Central memory CD8-positive, alpha-beta T cell (primary cell): ENCODE measurements at regions not wholly inside any gene's neighbourhood (a gene's known extent, or its start where the extent isn't known, plus 50 kb on each side); places are given as distances from the start of the nearest gene placed in this dataset.
"Not testable (repeated sequence)": the region's sequence is repeated elsewhere in the genome, so short reads cannot be mapped to it uniquely, and the experiment has no call there.

Experiments
- ATAC-seq: fragments of 150-1000 bp; cut with Tn5 transposase; replicated peaks from 2 replicates; pipeline ENCODE4 v1.10.0; 2022; ENCODE audit warnings: mild to moderate bottlenecking, moderate FRiP score, moderate number of reproducible peaks; ENCODE audit not compliant: poor library complexity, severe bottlenecking; ENCODE audit errors: extremely low read depth
- DNase-seq, 2 donors: peaks; one replicate each; pipeline ENCODE4 v3.0.0; 2021; ENCODE audit warnings: low spot score in 2 of 2
- H3K27ac Mint-ChIP-seq: one replicate; pipeline ENCODE4 v1.8.0; 2022; ENCODE audit warnings: low read depth, mild to moderate bottlenecking, moderate library complexity, mixed read lengths
- H3K27me3 Mint-ChIP-seq: one replicate; pipeline ENCODE4 v1.8.0; 2022; ENCODE audit warnings: mixed read lengths
- H3K36me3 Mint-ChIP-seq: one replicate; pipeline ENCODE4 v1.8.0; 2022; ENCODE audit warnings: mild to moderate bottlenecking, moderate library complexity, mixed read lengths; ENCODE audit not compliant: insufficient read depth
- H3K4me1 Mint-ChIP-seq: one replicate; pipeline ENCODE4 v1.8.0; 2022; ENCODE audit warnings: mixed read lengths
- H3K4me3 Mint-ChIP-seq: one replicate; pipeline ENCODE4 v1.8.0; 2022; ENCODE audit warnings: mild to moderate bottlenecking, moderate library complexity, mixed read lengths
- H3K9me3 Mint-ChIP-seq: one replicate; pipeline ENCODE4 v1.8.0; 2022; ENCODE audit warnings: mixed read lengths

DNA sequence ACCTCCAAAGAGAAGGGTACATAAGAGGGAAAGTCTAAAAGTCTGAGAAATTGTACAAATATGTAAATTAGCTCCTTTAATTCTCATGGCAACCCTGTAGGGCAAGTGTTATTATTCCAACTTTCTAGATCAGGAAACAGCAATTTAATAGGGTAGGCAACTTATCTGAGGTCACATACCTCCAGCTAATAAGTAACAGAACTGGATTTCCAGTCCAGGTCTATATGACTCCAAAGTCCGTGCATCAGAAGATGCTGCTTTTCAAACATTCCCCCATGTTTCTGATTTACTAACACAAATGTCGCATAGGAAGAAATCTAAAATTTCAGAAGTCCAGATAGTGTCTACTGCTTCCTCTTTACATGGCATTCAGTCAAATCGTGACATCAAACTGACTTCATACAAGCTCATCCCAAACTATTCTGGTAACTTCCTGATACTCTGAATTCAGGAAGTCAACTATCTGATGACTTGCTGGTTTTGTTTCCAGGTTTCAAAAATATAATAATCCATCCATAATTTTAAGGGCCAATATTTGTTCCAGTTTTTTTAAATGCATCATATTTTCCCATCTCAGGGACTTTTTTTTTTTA lies 419.3 kb upstream of the ACVR2A start:
- Mint-ChIP-seq H3K4me3 (no peak overlapping the region), H3K27ac (no peak overlapping the region), H3K4me1 (no peaks in the 10 kb centered on the region), H3K9me3 (no peaks in the 10 kb centered on the region), H3K27me3 (no peaks in the 10 kb centered on the region), H3K36me3 (no peaks in the 10 kb centered on the region)
- no peak for ATAC-seq
- DNase-seq: no peak

DNA sequence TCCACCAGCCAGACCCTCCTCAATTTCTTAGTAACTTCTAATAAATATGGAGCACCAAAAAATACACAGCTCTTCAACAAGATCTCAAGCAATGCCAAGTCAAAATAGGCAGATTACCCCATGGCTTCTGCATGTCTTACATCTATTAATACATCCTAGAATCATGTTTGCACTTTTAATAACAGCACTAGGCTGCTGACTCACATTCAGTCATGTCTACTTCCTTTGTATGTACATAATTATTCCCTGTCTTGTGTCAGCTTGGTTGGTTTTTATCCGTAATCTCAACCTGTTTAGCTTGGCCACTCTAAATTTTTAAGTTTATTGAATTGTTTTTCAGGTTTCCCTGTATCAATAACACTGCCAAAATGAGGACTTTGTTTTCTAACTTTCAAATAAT lies 420.1 kb upstream of the ACVR2A start:
- no peaks in the 10 kb centered on the region for H3K4me1 Mint-ChIP-seq
- no peaks in the 10 kb centered on the region for H3K27me3 Mint-ChIP-seq
- H3K27ac Mint-ChIP-seq: no peak overlapping the region
- no peak overlapping the region for H3K4me3 Mint-ChIP-seq
- ATAC-seq (no peak), DNase-seq (no peak)
- H3K36me3 Mint-ChIP-seq: no peaks in the 10 kb centered on the region
- no peaks in the 10 kb centered on the region for H3K9me3 Mint-ChIP-seq

DNA sequence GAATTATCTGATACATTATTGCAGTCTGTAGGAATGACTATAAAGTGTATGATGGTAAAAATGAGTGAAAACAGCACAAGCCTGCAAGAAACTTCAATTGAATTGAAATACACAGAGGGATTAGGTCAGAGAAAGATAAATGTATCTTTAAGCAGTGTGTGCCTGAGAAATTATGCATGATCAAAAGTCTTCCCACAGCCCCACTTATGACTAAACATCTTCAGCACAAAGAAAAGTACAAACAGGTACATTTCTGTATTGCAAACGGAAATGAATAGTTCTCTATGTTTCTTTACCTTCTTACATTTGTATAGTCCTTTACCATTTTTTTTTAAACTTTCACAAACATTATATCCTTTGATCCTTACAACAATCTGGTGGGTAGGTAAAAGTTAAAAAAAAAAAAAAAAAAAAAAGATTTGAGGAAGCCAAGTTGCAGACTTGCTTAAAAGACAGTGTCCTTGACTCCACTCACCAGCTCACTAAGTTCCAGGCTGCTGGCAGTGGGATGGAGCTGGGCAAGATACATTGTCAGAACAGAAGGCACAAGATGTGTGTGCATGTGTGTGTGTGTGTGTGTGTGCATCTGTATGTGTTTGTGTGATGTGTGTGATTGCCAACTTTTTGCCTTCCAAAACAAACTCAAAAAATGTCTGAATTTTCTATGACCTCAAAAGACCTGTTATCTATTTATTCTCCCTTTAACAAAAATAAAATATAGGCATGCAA lies 423.7 kb upstream of the ACVR2A start:
- H3K4me1 Mint-ChIP-seq: no peaks in the 10 kb centered on the region
- ATAC-seq: no peak
- no peak overlapping the region for H3K27ac Mint-ChIP-seq

DNA sequence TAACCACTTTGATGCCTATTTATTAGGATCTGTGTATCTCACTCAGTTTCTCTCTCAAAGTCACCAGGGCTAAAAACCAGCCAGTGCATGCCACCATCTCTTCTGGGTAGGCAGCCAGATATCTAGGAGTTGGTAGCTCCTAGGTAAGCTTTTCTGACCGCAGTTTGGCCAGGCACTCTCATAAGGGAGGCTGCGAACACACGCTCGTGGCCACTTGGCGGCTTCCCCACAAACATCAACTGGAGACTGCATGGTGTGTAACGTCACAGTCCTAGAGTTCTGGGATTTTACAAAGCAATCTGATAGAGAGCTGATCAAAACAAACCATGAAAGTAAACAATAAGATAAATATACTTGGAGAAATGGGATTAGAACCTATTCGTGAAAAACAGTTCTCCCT lies 424.3 kb upstream of the ACVR2A start:
- H3K27ac Mint-ChIP-seq: no peak overlapping the region
- no peak for DNase-seq
- no peaks in the 10 kb centered on the region for H3K4me1 Mint-ChIP-seq
- H3K4me3 Mint-ChIP-seq: no peak overlapping the region
- H3K36me3 Mint-ChIP-seq: no peaks in the 10 kb centered on the region
- ATAC-seq: no peak
- H3K9me3 Mint-ChIP-seq: peaks cover 10% of the 10 kb centered on the region
- no peaks in the 10 kb centered on the region for H3K27me3 Mint-ChIP-seq

More for the DNA sequence above, 423.7 kb upstream of the ACVR2A start:
- DNase-seq: no peak
- H3K36me3 Mint-ChIP-seq: no peaks in the 10 kb centered on the region
- peaks cover 10% of the 10 kb centered on the region for H3K9me3 Mint-ChIP-seq
- no peak overlapping the region for H3K4me3 Mint-ChIP-seq
- no peaks in the 10 kb centered on the region for H3K27me3 Mint-ChIP-seq

DNA sequence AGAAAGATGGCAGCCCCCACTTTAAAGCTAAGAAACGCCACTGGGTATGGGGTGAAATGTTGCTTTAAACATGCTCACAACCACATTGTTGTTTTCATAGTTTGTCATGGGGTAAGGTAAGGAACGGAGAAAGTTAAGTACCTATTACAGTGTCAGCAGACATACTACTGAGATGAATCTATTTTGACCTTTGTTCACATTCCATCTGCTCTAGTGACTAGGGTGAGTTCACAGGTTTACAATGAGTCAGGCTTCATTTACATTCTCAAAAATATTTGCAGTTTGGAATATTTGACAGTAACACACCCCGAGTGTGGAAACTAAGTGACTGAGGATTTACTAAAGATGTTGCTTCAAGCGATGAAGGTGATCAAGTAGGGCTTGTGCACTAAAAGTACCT lies 428.7 kb upstream of the ACVR2A start:
- Mint-ChIP-seq H3K27ac (no peak overlapping the region), H3K36me3 (peaks cover 3% of the 10 kb centered on the region), H3K9me3 (peaks cover 31% of the 10 kb centered on the region), H3K4me1 (no peaks in the 10 kb centered on the region), H3K27me3 (no peaks in the 10 kb centered on the region), H3K4me3 (no peak overlapping the region)
- ATAC-seq (no peak), DNase-seq (no peak)

DNA sequence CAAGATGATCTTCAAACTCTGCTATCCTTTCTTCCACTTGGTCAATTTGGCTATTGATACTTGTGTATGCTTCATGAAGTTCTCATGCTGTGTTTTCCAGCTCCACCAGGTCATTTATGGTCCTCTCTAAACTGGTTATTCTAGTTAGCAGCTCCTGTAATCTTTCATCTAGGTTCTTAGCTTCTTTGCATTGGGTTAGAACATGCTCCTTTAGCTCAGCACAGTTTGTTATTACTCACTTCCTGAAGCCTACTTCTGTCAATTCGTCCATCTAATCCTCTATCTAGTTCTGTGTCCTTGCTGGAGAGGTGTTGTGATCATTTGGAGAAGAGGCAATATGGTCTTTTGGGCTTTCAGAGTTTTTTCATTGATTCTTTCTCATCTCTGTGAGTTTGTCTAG lies 430.2 kb upstream of the ACVR2A start:
- H3K36me3 Mint-ChIP-seq, H3K4me3 Mint-ChIP-seq, H3K27ac Mint-ChIP-seq, H3K4me1 Mint-ChIP-seq, ATAC-seq, DNase-seq, H3K27me3 Mint-ChIP-seq: not testable (repeated sequence)
- peaks cover 31% of the 10 kb centered on the region for H3K9me3 Mint-ChIP-seq

DNA sequence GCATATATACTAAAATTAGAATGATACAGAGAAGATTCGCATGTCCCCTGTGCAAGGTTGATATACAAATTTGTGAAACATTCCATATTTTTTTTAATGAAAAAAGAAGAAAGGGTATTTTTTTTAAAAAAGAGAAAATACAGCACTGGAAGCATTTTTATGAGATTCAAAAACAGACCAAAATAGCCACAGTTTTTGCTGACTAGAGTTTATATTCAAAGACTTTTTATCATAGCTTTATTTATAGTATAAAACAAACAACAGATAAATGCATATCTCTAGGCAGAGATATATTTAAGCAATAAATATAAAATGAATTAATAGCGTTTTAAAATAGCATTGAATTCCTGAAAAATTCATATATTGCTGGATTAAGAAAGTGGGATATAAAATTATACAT lies 436.5 kb upstream of the ACVR2A start:
- no peak for DNase-seq
- Mint-ChIP-seq H3K27ac (no peak overlapping the region), H3K9me3 (peaks cover 12% of the 10 kb centered on the region), H3K36me3 (peaks cover 3% of the 10 kb centered on the region), H3K4me3 (no peak overlapping the region), H3K27me3 (no peaks in the 10 kb centered on the region), H3K4me1 (no peaks in the 10 kb centered on the region)
- no peak for ATAC-seq

DNA sequence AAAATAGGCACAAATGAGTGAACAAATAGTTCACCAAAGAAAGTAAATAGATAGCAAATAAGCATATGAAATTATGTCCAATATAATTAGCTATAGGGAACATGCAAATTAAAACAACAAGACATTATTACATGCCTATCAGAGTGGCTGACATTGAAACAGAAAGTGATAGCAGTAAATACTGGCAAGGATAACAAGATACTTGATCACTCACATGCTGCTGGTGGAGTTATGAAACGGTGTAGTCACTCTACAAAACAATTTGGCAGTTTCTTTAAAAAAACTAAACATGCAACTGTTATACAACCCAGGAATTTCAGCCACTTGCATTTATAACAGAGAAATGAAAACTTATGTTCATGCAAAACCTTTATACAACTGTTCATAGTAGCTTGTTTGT lies 439.2 kb upstream of the ACVR2A start:
- Mint-ChIP-seq H3K9me3 (peaks cover 12% of the 10 kb centered on the region), H3K4me1 (no peaks in the 10 kb centered on the region), H3K27me3 (no peaks in the 10 kb centered on the region), H3K4me3 (no peak overlapping the region), H3K36me3 (peaks cover 2% of the 10 kb centered on the region), H3K27ac (no peak overlapping the region)
- ATAC-seq: no peak
- DNase-seq: no peak

DNA sequence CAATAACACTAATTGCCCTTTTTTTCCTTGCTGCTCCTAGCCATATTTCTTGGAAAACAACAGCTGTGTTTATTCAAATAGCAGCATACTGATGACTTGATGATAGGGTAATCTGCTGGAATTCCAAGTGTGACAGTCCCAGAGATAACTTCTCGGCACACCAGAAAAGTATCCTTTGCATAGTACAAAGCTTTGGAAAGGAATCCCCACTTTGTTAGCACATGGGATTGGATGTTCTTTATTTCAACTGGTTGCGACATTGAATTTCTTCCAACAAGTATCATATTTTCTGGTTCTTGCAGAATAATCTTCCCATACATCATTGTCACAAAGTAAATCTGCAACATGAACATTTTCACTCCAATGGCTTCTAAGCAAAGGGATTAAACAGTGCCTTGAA lies 445.8 kb upstream of the ACVR2A start:
- Mint-ChIP-seq H3K9me3 (peaks cover 6% of the 10 kb centered on the region), H3K4me1 (no peaks in the 10 kb centered on the region)
- ATAC-seq: no peak

DNA sequence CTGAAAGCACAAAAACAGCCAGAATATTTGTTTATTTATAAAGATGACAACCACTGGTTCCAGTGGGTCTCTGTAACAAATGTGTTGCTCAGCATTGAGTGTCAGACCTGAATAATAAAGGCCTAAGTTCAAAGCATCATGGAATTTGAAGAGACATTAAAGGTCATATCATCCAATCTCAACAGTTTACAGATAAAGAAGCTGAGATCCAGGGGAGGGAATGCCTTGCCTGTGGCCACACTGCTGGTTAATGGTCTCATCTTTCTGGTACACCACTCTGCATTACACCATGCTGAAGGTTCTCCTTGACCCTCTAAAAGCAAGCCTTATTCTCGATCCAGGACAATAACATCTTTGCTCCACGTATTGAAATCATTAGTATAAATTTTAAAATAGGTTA lies 446.5 kb upstream of the ACVR2A start:
- peaks cover 2% of the 10 kb centered on the region for H3K36me3 Mint-ChIP-seq
- no peak overlapping the region for H3K4me3 Mint-ChIP-seq
- no peak overlapping the region for H3K27ac Mint-ChIP-seq
- H3K4me1 Mint-ChIP-seq: no peaks in the 10 kb centered on the region
- H3K27me3 Mint-ChIP-seq: no peaks in the 10 kb centered on the region
- peaks cover 6% of the 10 kb centered on the region for H3K9me3 Mint-ChIP-seq
- ATAC-seq (no peak), DNase-seq (no peak)

More for the DNA sequence above, 445.8 kb upstream of the ACVR2A start:
- Mint-ChIP-seq H3K27ac (no peak overlapping the region), H3K4me3 (no peak overlapping the region), H3K36me3 (peaks cover 2% of the 10 kb centered on the region), H3K27me3 (no peaks in the 10 kb centered on the region)
- DNase-seq: no peak

DNA sequence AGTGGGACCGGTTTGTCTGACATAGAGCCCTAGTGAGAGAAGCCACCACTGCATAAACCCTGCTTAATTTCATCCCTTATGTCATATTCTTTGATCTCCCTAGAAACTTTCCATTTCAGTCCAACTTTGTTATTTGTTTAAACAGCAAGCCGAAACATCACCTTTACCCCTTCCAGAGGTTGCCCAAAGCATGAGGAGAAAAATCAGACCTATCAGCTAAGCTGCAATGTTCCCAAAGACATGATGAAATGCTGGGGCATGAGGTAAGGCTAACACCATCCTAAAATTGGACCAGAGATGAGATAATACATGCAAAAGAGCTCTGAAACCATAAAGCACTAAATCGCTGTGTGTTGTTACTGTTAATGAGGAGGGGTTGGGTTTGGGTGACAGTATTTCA lies 447.9 kb upstream of the ACVR2A start:
- no peak for DNase-seq
- peaks cover 2% of the 10 kb centered on the region for H3K36me3 Mint-ChIP-seq
- ATAC-seq: no peak
- H3K4me1 Mint-ChIP-seq: no peaks in the 10 kb centered on the region
- H3K9me3 Mint-ChIP-seq: peaks cover 5% of the 10 kb centered on the region
- H3K27ac Mint-ChIP-seq: no peak overlapping the region
- no peak overlapping the region for H3K4me3 Mint-ChIP-seq
- no peaks in the 10 kb centered on the region for H3K27me3 Mint-ChIP-seq

DNA sequence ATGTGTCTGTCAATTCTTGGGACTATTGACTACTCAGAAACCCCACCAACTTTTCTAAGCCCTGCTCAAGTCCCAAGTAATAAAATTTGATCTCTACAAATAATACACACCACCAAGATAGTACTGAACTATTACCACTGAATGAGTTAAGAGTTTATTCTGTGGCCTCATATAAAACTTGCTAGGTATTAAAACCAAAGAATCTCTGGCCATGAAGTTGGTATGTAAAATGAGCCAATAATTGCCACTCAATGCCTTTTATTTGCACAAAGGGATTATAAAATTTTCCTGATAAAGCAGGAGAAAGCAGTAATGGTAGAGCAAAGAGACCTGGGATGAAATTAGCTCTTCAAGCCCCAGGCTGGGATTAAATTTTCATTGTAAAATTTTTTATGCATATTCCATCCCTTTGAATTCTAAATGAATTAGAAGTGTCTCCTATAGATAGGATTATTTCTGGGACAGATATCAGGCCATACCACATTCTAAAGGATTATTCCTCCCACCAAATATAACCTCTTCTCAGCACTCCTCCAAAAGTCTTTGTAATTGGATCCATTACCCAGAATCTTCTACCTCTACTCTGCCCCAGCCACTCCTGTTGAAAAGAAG lies 450.5 kb upstream of the ACVR2A start:
- H3K9me3 Mint-ChIP-seq: no peaks in the 10 kb centered on the region
- H3K36me3 Mint-ChIP-seq: no peaks in the 10 kb centered on the region
- no peak for DNase-seq
- ATAC-seq: no peak
- H3K27me3 Mint-ChIP-seq: no peaks in the 10 kb centered on the region
- H3K4me3 Mint-ChIP-seq: no peak overlapping the region
- no peaks in the 10 kb centered on the region for H3K4me1 Mint-ChIP-seq
- H3K27ac Mint-ChIP-seq: no peak overlapping the region

DNA sequence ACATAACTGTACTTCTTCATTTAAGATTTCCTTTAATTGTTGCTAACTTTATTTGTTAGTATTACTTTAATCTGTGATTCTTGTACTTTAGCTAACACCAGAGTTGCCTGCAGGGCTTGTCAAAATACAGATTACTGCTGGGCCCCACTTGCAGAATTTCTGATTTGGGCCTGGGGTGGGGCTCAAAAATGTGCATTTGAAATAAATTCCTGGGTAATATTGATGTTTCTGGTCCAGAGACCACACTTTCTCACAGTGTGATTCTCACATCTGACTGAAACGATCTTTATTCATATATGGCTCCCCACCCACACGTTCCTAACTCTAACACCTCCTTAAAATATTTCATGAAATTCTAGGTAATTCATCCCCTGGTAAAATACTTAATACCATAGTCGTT lies 452.6 kb upstream of the ACVR2A start:
- Mint-ChIP-seq H3K36me3 (no peaks in the 10 kb centered on the region), H3K4me1 (no peaks in the 10 kb centered on the region), H3K4me3 (no peak overlapping the region), H3K27me3 (no peaks in the 10 kb centered on the region), H3K9me3 (no peaks in the 10 kb centered on the region), H3K27ac (no peak overlapping the region)
- DNase-seq: no peak
- no peak for ATAC-seq
